Mammary epithelial cell (primary cell): ENCODE measurements at regions not wholly inside any gene's neighbourhood (a gene's known extent, or its start where the extent isn't known, plus 50 kb on each side); places are given as distances from the start of the nearest gene placed in this dataset.

Experiments used
- EZH2 ChIP-seq: IDR thresholded peaks from 2 replicates; pipeline ENCODE4 v1.6.1; 2012; ENCODE audit warnings: low read length, inconsistent platforms, borderline replicate concordance
- TF ChIP-seq, protein P1 (sequence below), 2 donors: IDR thresholded peaks in 1 of 2; conservative IDR thresholded peaks in 1 of 2; 2 replicates each; pipeline ENCODE4 v1.5.1; 2011 to 2012; ENCODE audit warnings: inconsistent platforms in 2 of 2, low read length in 2 of 2, mild to moderate bottlenecking in 2 of 2, control low read depth in 1 of 2, low read depth in 1 of 2; ENCODE audit not compliant: insufficient read depth in 1 of 2; ENCODE audit errors: extremely low read depth in 1 of 2

GRCh38 chr2:239536186-239536585 lies 135.4 kb upstream of the HDAC4 start:
- TF ChIP-seq, protein P1, sequence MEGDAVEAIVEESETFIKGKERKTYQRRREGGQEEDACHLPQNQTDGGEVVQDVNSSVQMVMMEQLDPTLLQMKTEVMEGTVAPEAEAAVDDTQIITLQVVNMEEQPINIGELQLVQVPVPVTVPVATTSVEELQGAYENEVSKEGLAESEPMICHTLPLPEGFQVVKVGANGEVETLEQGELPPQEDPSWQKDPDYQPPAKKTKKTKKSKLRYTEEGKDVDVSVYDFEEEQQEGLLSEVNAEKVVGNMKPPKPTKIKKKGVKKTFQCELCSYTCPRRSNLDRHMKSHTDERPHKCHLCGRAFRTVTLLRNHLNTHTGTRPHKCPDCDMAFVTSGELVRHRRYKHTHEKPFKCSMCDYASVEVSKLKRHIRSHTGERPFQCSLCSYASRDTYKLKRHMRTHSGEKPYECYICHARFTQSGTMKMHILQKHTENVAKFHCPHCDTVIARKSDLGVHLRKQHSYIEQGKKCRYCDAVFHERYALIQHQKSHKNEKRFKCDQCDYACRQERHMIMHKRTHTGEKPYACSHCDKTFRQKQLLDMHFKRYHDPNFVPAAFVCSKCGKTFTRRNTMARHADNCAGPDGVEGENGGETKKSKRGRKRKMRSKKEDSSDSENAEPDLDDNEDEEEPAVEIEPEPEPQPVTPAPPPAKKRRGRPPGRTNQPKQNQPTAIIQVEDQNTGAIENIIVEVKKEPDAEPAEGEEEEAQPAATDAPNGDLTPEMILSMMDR (conservative IDR thresholded peaks at IDR 0.05 in 1 of 2, IDR thresholded peaks at IDR 0.05 in 1 of 2; ENCODE audit: extremely low read depth in 1 of 2, insufficient read depth in 1 of 2, low read depth in 1 of 2, low read length in 2 of 2) = no peak
- TF ChIP-seq EZH2 = no peak
